BLaER1 (cell line): ENCODE measurements at regions not wholly inside any gene's neighbourhood (a gene's known extent, or its start where the extent isn't known, plus 50 kb on each side); places are given as distances from the start of the nearest gene placed in this dataset.

ENCODE experiments used
- H3K27ac ChIP-seq: shearing (Covaris generic); formaldehyde crosslinking; 2 replicates; pipeline ENCODE4 v1.8.1; 2022
- H3K27me3 ChIP-seq: shearing (Covaris generic); formaldehyde crosslinking; 2 replicates; pipeline ENCODE4 v1.8.1; 2022
- H3K36me3 ChIP-seq: shearing (Covaris generic); formaldehyde crosslinking; 2 replicates; pipeline ENCODE4 v1.8.1; 2022
- H3K4me1 ChIP-seq: shearing (Covaris generic); formaldehyde crosslinking; 2 replicates; pipeline ENCODE4 v1.8.1; 2022
- H3K4me2 ChIP-seq: shearing (Covaris generic); formaldehyde crosslinking; 2 replicates; pipeline ENCODE4 v1.8.1; 2022
- H3K4me3 ChIP-seq: shearing (Covaris generic); formaldehyde crosslinking; 2 replicates; pipeline ENCODE4 v1.8.1; 2022
- H3K9ac ChIP-seq: shearing (Covaris generic); formaldehyde crosslinking; 2 replicates; pipeline ENCODE4 v1.8.1; 2022
- H3K9me3 ChIP-seq: shearing (Covaris generic); formaldehyde crosslinking; 2 replicates; pipeline ENCODE4 v1.8.1; 2022
- H4K20me1 ChIP-seq: shearing (Covaris generic); formaldehyde crosslinking; 2 replicates; pipeline ENCODE4 v1.8.1; 2022
- Cebpa-rat ChIP-seq: shearing (Covaris generic); IDR thresholded peaks from 2 replicates; pipeline ENCODE4 v1.8.1; 2022

DNA sequence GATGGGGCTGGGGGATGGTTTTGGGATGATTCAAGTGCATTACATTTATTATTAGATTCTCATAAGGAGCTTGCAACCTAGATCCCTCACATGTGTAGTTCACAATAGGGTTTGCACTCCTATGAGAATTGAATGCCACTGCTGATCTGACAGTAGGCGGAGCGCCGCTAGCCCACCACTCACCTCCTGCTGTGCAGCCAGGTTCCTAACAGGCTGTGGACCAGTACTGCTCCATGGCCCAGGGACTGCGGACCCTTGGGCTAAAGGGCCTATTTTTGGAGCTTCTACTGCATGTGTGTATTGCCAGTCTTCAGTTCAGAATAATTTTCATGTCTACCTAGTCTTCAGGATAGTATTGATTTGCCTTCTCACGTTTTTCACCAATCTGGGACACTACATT, 165.3 kb upstream of the TWIST2 start:
- H3K36me3 ChIP-seq, result no peaks in the 10 kb centered on the region
- H3K27ac ChIP-seq, result no peak overlapping the region
- H3K9me3 ChIP-seq, result peaks cover 6% of the 10 kb centered on the region
- TF ChIP-seq Cebpa-rat, result no peak
- no peak overlapping the region for H3K9ac ChIP-seq
- no peak overlapping the region for H3K4me3 ChIP-seq
- no peaks in the 10 kb centered on the region for H3K27me3 ChIP-seq
- H3K4me2 ChIP-seq, result no peak overlapping the region
- H4K20me1 ChIP-seq, result no peaks in the 10 kb centered on the region
- H3K4me1 ChIP-seq, result peaks cover 13% of the 10 kb centered on the region

DNA sequence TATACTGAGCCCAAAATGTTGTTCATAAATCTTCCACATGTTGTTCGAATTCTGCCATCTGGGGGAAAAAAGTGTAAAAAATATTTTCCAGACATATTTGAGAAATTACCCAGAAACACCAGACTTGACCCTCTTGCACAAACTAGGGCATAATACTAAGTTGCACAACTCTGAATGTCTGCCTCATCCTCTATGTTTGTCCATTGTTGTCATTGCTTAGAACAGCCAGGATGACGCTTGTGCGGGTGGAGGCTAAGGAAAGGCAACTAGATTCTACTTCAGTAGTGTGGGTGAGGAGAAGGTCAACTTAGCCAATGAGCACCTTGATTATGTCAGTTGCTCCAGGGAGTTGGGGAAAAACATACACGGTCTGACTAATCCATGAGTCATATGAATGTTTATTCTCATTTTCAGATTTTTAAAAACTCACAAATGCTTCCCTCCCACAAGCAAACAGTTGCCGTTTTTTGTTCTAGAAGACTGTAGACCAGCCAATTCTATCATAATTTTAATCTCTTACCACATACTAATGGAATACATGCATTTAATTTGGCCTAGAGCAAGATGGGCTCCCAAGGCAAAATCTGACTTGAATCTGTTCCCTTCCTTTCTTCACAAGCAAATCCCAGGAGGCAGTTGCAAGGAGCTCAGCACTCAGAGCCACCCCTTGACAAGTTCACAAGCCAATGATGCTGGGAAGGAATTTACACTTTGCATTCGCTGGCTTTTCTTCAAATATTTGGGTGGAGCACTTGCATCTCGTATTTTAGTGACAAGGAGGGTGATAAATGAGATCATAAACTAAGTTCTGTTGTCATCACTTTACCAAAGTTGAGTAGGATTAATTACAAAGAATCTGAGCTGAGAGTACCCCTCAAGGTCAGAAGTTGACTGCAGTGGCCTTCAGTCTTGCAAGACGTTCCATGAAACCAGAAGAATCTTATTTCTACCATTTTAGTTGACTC, 163.2 kb upstream of the TWIST2 start:
- no peak overlapping the region for H3K4me2 ChIP-seq
- H3K9ac ChIP-seq, result no peak overlapping the region
- no peak for TF ChIP-seq Cebpa-rat
- no peak overlapping the region for H3K27ac ChIP-seq
- H3K9me3 ChIP-seq, result no peaks in the 10 kb centered on the region
- no peaks in the 10 kb centered on the region for H4K20me1 ChIP-seq
- no peaks in the 10 kb centered on the region for H3K36me3 ChIP-seq
- H3K4me1 ChIP-seq, result peaks cover 17% of the 10 kb centered on the region
- no peak overlapping the region for H3K4me3 ChIP-seq
- H3K27me3 ChIP-seq, result no peaks in the 10 kb centered on the region

GRCh38 chr2:238685327-238685709, 162.6 kb upstream of the TWIST2 start:
- Histone ChIP-seq H3K4me3 (no peak overlapping the region), H3K9ac (no peak overlapping the region), H3K27ac (no peak overlapping the region), H3K9me3 (no peaks in the 10 kb centered on the region), H3K36me3 (no peaks in the 10 kb centered on the region), H3K27me3 (no peaks in the 10 kb centered on the region), H4K20me1 (no peaks in the 10 kb centered on the region), H3K4me2 (no peak overlapping the region), H3K4me1 (peaks cover 24% of the 10 kb centered on the region)
- TF ChIP-seq Cebpa-rat, result no peak

- Histone ChIP-seq H3K4me2 (peak overlapping the region; percentile 44; the same call in 1 of the 2 replicates), H3K9ac (no peak overlapping the region), H4K20me1 (no peaks in the 10 kb centered on the region), H3K27ac (no peak overlapping the region), H3K27me3 (no peaks in the 10 kb centered on the region), H3K36me3 (no peaks in the 10 kb centered on the region), H3K9me3 (no peaks in the 10 kb centered on the region), H3K4me3 (no peak overlapping the region), H3K4me1 (peaks cover 27% of the 10 kb centered on the region)
- TF ChIP-seq Cebpa-rat, result no peak
These were observed 162.2 kb upstream of the TWIST2 start for GRCh38 chr2:238685713-238686112.

GRCh38 chr2:238686223-238686622, 161.7 kb upstream of the TWIST2 start:
- no peaks in the 10 kb centered on the region for H4K20me1 ChIP-seq
- H3K9ac ChIP-seq, result no peak overlapping the region
- H3K4me3 ChIP-seq, result no peak overlapping the region
- H3K27me3 ChIP-seq, result no peaks in the 10 kb centered on the region
- peaks cover 2% of the 10 kb centered on the region; the same call in 1 of the 2 replicates for H3K9me3 ChIP-seq
- peak overlapping the region; percentile 44 for H3K4me2 ChIP-seq
- peaks cover 27% of the 10 kb centered on the region for H3K4me1 ChIP-seq
- no peaks in the 10 kb centered on the region for H3K36me3 ChIP-seq
- H3K27ac ChIP-seq, result no peak overlapping the region
- no peak for TF ChIP-seq Cebpa-rat

GRCh38 chr2:238688193-238689153, 159.4 kb upstream of the TWIST2 start:
- no peaks in the 10 kb centered on the region for H3K27me3 ChIP-seq
- no peaks in the 10 kb centered on the region for H4K20me1 ChIP-seq
- peaks cover 27% of the 10 kb centered on the region for H3K4me1 ChIP-seq
- H3K27ac ChIP-seq, result no peak overlapping the region
- H3K9ac ChIP-seq, result no peak overlapping the region
- H3K36me3 ChIP-seq, result no peaks in the 10 kb centered on the region
- H3K4me3 ChIP-seq, result no peak overlapping the region
- peaks cover 3% of the 10 kb centered on the region; the same call in 1 of the 2 replicates for H3K9me3 ChIP-seq
- peak; percentile 21; the same call in 1 of the 2 replicates for TF ChIP-seq Cebpa-rat
- no peak overlapping the region for H3K4me2 ChIP-seq

GRCh38 chr2:238689331-238689730, 158.6 kb upstream of the TWIST2 start:
- TF ChIP-seq Cebpa-rat, result no peak
- no peak overlapping the region for H3K27ac ChIP-seq

GRCh38 chr2:238689871-238690389, 158.0 kb upstream of the TWIST2 start:
- TF ChIP-seq Cebpa-rat, result no peak
- no peak overlapping the region for H3K4me3 ChIP-seq
- H3K4me2 ChIP-seq, result peak overlapping the region; percentile 65
- no peaks in the 10 kb centered on the region for H3K36me3 ChIP-seq
- H3K27ac ChIP-seq, result 0 out of 2 replicates have a peak overlapping the region, but pooled peaks have one; percentile 4
- no peak overlapping the region for H3K9ac ChIP-seq
- no peaks in the 10 kb centered on the region for H3K27me3 ChIP-seq
- H4K20me1 ChIP-seq, result no peaks in the 10 kb centered on the region
- peaks cover 3% of the 10 kb centered on the region; the same call in 1 of the 2 replicates for H3K9me3 ChIP-seq
- peaks cover 27% of the 10 kb centered on the region for H3K4me1 ChIP-seq

More at GRCh38 chr2:238689331-238689730, 158.6 kb upstream of the TWIST2 start:
- Histone ChIP-seq H3K9me3 (peaks cover 3% of the 10 kb centered on the region; the same call in 1 of the 2 replicates), H3K36me3 (no peaks in the 10 kb centered on the region), H4K20me1 (no peaks in the 10 kb centered on the region), H3K4me1 (peaks cover 27% of the 10 kb centered on the region), H3K27me3 (no peaks in the 10 kb centered on the region), H3K9ac (no peak overlapping the region), H3K4me3 (no peak overlapping the region), H3K4me2 (no peak overlapping the region)

DNA sequence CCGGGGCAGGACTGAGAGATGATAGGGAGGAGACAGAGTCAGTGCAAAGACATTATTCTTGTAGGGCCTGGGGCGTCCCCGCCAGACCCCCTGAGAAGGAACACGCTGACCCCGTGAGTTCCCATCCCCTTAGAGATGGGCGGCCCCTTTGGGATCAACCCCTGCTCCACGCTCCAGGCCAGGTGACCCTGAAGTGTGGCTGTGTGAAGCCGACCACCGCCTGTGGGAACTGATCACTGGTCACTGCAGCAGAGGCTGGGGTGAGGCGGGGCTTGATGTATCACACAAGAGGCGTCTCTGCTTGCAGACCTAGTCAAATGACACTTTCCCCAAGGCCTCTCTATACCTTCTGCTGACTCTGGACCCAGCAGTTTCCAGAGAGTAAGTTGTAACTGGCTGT, 157.4 kb upstream of the TWIST2 start:
- H3K27ac ChIP-seq, result 0 out of 2 replicates have a peak overlapping the region, but pooled peaks have one; percentile 4
- no peaks in the 10 kb centered on the region for H3K27me3 ChIP-seq
- H3K4me2 ChIP-seq, result peak overlapping the region; percentile 65
- no peaks in the 10 kb centered on the region for H4K20me1 ChIP-seq
- no peak overlapping the region for H3K4me3 ChIP-seq
- peaks cover 3% of the 10 kb centered on the region; the same call in 1 of the 2 replicates for H3K9me3 ChIP-seq
- no peak for TF ChIP-seq Cebpa-rat
- H3K9ac ChIP-seq, result no peak overlapping the region
- peaks cover 27% of the 10 kb centered on the region for H3K4me1 ChIP-seq
- no peaks in the 10 kb centered on the region for H3K36me3 ChIP-seq
